Uterus (tissue), 3 donors: ENCODE measurements at regions not wholly inside any gene's neighbourhood (a gene's known extent, or its start where the extent isn't known, plus 50 kb on each side); places are given as distances from the start of the nearest gene placed in this dataset.

ENCODE experiments used
- DNase-seq, 2 donors: peaks; one replicate each; pipeline ENCODE4 v3.0.0-alpha.2; 2019 to 2020
- H3K27ac ChIP-seq, 2 donors: fragments of 200-600 bp; sonication (generic); 1 replicate in 1 of 2; 2 replicates in 1 of 2; pipeline ENCODE4 v1.5.1; 2016 to 2018
- H3K27me3 ChIP-seq, 2 donors: fragments of 200-600 bp; sonication (generic); one replicate each; pipeline ENCODE4 v1.5.1; 2018 to 2019; ENCODE audit warnings: control low read depth in 1 of 2
- H3K36me3 ChIP-seq, 2 donors: fragments of 200-600 bp; sonication (generic); one replicate each; pipeline ENCODE4 v1.5.1; 2019; ENCODE audit warnings: control low read depth in 1 of 2
- H3K4me1 ChIP-seq, 2 donors: fragments of 200-600 bp; sonication (generic); one replicate each; pipeline ENCODE4 v1.5.1; 2018 to 2019; ENCODE audit warnings: control low read depth in 1 of 2
- H3K4me3 ChIP-seq, 2 donors: fragments of 200-600 bp; sonication (generic); 1 replicate in 1 of 2; 2 replicates in 1 of 2; pipeline ENCODE4 v1.5.1; 2018 to 2019; ENCODE audit warnings: mild to moderate bottlenecking in 1 of 2
- H3K9me3 ChIP-seq, 2 donors: fragments of 200-600 bp; sonication (generic); one replicate each; pipeline ENCODE4 v1.5.1; 2019; ENCODE audit warnings: control low read depth in 1 of 2
- CTCF ChIP-seq, 4 experiments: fragments of 200-600 bp in 2 of 4; fragments of 450-650 bp in 2 of 4; sonication (generic) in 2 of 4; IDR thresholded peaks; one replicate each; pipeline ENCODE4 v1.5.1; 2016 to 2019; ENCODE audit warnings: antibody characterized with exemption in 4 of 4, mild to moderate bottlenecking in 2 of 4, moderate library complexity in 1 of 4
- POLR2A ChIP-seq, 2 donors: fragments of 450-650 bp; IDR thresholded peaks; one replicate each; pipeline ENCODE4 v1.6.1; 2016; ENCODE audit warnings: antibody characterized with exemption in 2 of 2, mild to moderate bottlenecking in 1 of 2, moderate library complexity in 1 of 2
- intact Hi-C: fragments of 100-400 bp; cut with DNase I; formaldehyde crosslinking; loops from one replicate; pipeline ENCODE4 v1.15.1; 2023; ENCODE audit warnings: low total_unique reads
- donor health status: DM: yes; HTN: yes; CAD: no.

GRCh38 chrX:134732152-134732551, 64.9 kb downstream of the PABIR2 start:
- Histone ChIP-seq H3K4me1 (no peaks in the 10 kb centered on the region), H3K27me3 (no peaks in the 10 kb centered on the region), H3K36me3 (no peaks in the 10 kb centered on the region), H3K4me3 (no peak overlapping the region), H3K9me3 (no peaks in the 10 kb centered on the region), H3K27ac (no peak overlapping the region)
- DNase-seq: no peak
- TF ChIP-seq CTCF (IDR thresholded peaks at IDR 0.05) (no peak), POLR2A (IDR thresholded peaks at IDR 0.05) (no peak)
- intact Hi-C loops: no loop called here

GRCh38 chrX:134727363-134727762, 69.1 kb upstream of the PLAC1 start:
- H3K27me3 ChIP-seq: no peaks in the 10 kb centered on the region
- intact Hi-C loops: no loop called here
- TF ChIP-seq POLR2A (IDR thresholded peaks at IDR 0.05) (no peak), CTCF (IDR thresholded peaks at IDR 0.05) (no peak)
- H3K27ac ChIP-seq: no peak overlapping the region
- no peak overlapping the region for H3K4me3 ChIP-seq
- H3K4me1 ChIP-seq: no peaks in the 10 kb centered on the region
- no peak for DNase-seq
- no peaks in the 10 kb centered on the region for H3K36me3 ChIP-seq
- H3K9me3 ChIP-seq: no peaks in the 10 kb centered on the region

GRCh38 chrX:134725103-134725690, 66.9 kb upstream of the PLAC1 start:
- Histone ChIP-seq H3K4me1 (no peaks in the 10 kb centered on the region), H3K4me3 (no peak overlapping the region), H3K27ac (no peak overlapping the region), H3K9me3 (no peaks in the 10 kb centered on the region), H3K27me3 (no peaks in the 10 kb centered on the region), H3K36me3 (no peaks in the 10 kb centered on the region)
- TF ChIP-seq POLR2A (IDR thresholded peaks at IDR 0.05) (no peak), CTCF (IDR thresholded peaks at IDR 0.05) (no peak)
- intact Hi-C loops: no loop called here
- no peak for DNase-seq

- Histone ChIP-seq H3K36me3 (no peaks in the 10 kb centered on the region), H3K27ac (no peak overlapping the region), H3K4me3 (no peak overlapping the region), H3K27me3 (no peaks in the 10 kb centered on the region), H3K9me3 (no peaks in the 10 kb centered on the region), H3K4me1 (no peaks in the 10 kb centered on the region)
- DNase-seq: no peak
- no peak for TF ChIP-seq POLR2A (IDR thresholded peaks at IDR 0.05)
- no peak for TF ChIP-seq CTCF (IDR thresholded peaks at IDR 0.05)
- intact Hi-C loops: no loop called here
Measured at GRCh38 chrX:134721766-134722532, 63.7 kb upstream of the PLAC1 start.

GRCh38 chrX:134718966-134719317, 60.7 kb upstream of the PLAC1 start:
- intact Hi-C loops: no loop called here
- no peak for TF ChIP-seq CTCF (IDR thresholded peaks at IDR 0.05)
- no peak for TF ChIP-seq POLR2A (IDR thresholded peaks at IDR 0.05)
- no peaks in the 10 kb centered on the region for H3K27me3 ChIP-seq
- H3K27ac ChIP-seq: no peak overlapping the region
- no peak for DNase-seq
- H3K4me3 ChIP-seq: no peak overlapping the region
- no peaks in the 10 kb centered on the region for H3K36me3 ChIP-seq
- no peaks in the 10 kb centered on the region for H3K4me1 ChIP-seq
- H3K9me3 ChIP-seq: no peaks in the 10 kb centered on the region
